Thyroid gland (tissue), 4 donors: ENCODE measurements at regions not wholly inside any gene's neighbourhood (a gene's known extent, or its start where the extent isn't known, plus 50 kb on each side); places are given as distances from the start of the nearest gene placed in this dataset.

ENCODE experiments used
- POLR2A ChIP-seq, 2 donors: fragments of 450-650 bp; IDR thresholded peaks; one replicate each; pipeline ENCODE4 v1.6.1; 2017; ENCODE audit warnings: antibody characterized with exemption in 2 of 2, mild to moderate bottlenecking in 2 of 2, moderate library complexity in 1 of 2
- TF ChIP-seq, protein P1 (sequence below), 6 experiments: fragments of 200-600 bp in 3 of 6; fragments of 450-650 bp in 3 of 6; sonication (generic) in 3 of 6; IDR thresholded peaks; one replicate each; pipeline ENCODE4 v1.5.1; 2016 to 2019; ENCODE audit warnings: antibody characterized with exemption in 6 of 6, mild to moderate bottlenecking in 2 of 6, inconsistent platforms in 1 of 6, moderate library complexity in 1 of 6

DNA sequence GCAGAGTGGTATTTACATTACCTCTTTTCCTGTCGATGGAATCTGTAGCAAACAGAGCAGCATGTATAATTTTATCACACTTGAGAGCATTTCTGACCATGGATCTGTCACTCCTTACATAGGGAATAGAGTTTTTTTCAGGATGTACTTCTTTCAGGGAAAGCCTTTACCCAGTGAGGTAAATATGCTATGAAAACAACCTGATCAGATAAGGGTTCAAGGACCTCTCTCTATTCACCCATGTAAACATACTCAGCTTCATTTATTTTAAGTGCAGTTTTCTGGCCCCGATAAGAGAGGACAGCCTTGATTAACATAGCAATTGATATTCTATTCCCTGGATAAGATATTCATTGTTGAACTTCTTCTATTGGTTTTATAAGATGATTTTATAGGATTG, 87.3 kb upstream of the ESX1 start:
- TF ChIP-seq, protein P1, sequence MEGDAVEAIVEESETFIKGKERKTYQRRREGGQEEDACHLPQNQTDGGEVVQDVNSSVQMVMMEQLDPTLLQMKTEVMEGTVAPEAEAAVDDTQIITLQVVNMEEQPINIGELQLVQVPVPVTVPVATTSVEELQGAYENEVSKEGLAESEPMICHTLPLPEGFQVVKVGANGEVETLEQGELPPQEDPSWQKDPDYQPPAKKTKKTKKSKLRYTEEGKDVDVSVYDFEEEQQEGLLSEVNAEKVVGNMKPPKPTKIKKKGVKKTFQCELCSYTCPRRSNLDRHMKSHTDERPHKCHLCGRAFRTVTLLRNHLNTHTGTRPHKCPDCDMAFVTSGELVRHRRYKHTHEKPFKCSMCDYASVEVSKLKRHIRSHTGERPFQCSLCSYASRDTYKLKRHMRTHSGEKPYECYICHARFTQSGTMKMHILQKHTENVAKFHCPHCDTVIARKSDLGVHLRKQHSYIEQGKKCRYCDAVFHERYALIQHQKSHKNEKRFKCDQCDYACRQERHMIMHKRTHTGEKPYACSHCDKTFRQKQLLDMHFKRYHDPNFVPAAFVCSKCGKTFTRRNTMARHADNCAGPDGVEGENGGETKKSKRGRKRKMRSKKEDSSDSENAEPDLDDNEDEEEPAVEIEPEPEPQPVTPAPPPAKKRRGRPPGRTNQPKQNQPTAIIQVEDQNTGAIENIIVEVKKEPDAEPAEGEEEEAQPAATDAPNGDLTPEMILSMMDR (IDR thresholded peaks at IDR 0.05) = no peak
- no peak for TF ChIP-seq POLR2A (IDR thresholded peaks at IDR 0.05)
